ENCODE measurements at regions not wholly inside any gene's neighbourhood (a gene's known extent, or its start where the extent isn't known, plus 50 kb on each side); places are given as distances from the start of the nearest gene placed in this dataset.
"Not testable (repeated sequence)": the region's sequence is repeated elsewhere in the genome, so short reads cannot be mapped to it uniquely, and the experiment has no call there.

- DNase-seq, result no peak
Observed at GRCh38 chr10:61262486-61263261, 190.5 kb downstream of the TMEM26 start.

- DNase-seq, result no peak
Observed at GRCh38 chr10:61257956-61258496, 195.2 kb downstream of the TMEM26 start.

- DNase-seq, result no peak
Observed at GRCh38 chr10:61257136-61257535, 196.0 kb downstream of the TMEM26 start.

GRCh38 chr10:61252326-61252725 is 200.9 kb downstream of the TMEM26 start:
- not testable (repeated sequence) for DNase-seq

GRCh38 chr10:61251089-61251488 is 202.1 kb downstream of the TMEM26 start:
- DNase-seq, result no peak

GRCh38 chr10:61250131-61250530 is 203.1 kb downstream of the TMEM26 start:
- no peak for DNase-seq

GRCh38 chr10:61248013-61248412 is 205.2 kb downstream of the TMEM26 start:
- no peak for DNase-seq

GRCh38 chr10:61244261-61244775 is 208.9 kb downstream of the TMEM26 start:
- no peak for DNase-seq

- DNase-seq, result no peak
Observed at GRCh38 chr10:61232780-61233179, 220.4 kb downstream of the TMEM26 start.

- DNase-seq, result no peak
Observed at GRCh38 chr10:61225939-61226338, 227.2 kb downstream of the TMEM26 start.

GRCh38 chr10:61223576-61223975 is 229.6 kb downstream of the TMEM26 start:
- no peak for DNase-seq

GRCh38 chr10:61219696-61220095 is 233.5 kb downstream of the TMEM26 start:
- DNase-seq, result no peak

GRCh38 chr10:61217851-61218565 is 235.2 kb downstream of the TMEM26 start:
- no peak for DNase-seq

- no peak for DNase-seq
Observed at GRCh38 chr10:61215246-61215645, 237.9 kb downstream of the TMEM26 start.

GRCh38 chr10:61211468-61211867 is 241.7 kb downstream of the TMEM26 start:
- no peak for DNase-seq

GRCh38 chr10:61197057-61197456 is 253.1 kb upstream of the RHOBTB1 start:
- DNase-seq, result no peak

GRCh38 chr10:61195211-61195610 is 251.2 kb upstream of the RHOBTB1 start:
- DNase-seq, result no peak

GRCh38 chr10:61192589-61192988 is 248.6 kb upstream of the RHOBTB1 start:
- DNase-seq, result not testable (repeated sequence)

GRCh38 chr10:61192042-61192441 is 248.1 kb upstream of the RHOBTB1 start:
- DNase-seq, result no peak

GRCh38 chr10:61189912-61190311 is 245.9 kb upstream of the RHOBTB1 start:
- no peak for DNase-seq

GRCh38 chr10:61188691-61189090 is 244.7 kb upstream of the RHOBTB1 start:
- no peak for DNase-seq

GRCh38 chr10:61188101-61188500 is 244.1 kb upstream of the RHOBTB1 start:
- no peak for DNase-seq

- DNase-seq, result no peak
Observed at GRCh38 chr10:61187601-61188000, 243.6 kb upstream of the RHOBTB1 start.

GRCh38 chr10:61186408-61186807 is 242.4 kb upstream of the RHOBTB1 start:
- no peak for DNase-seq
